ENCODE measurements at regions not wholly inside any gene's neighbourhood (a gene's known extent, or its start where the extent isn't known, plus 50 kb on each side); places are given as distances from the start of the nearest gene placed in this dataset.

DNA sequence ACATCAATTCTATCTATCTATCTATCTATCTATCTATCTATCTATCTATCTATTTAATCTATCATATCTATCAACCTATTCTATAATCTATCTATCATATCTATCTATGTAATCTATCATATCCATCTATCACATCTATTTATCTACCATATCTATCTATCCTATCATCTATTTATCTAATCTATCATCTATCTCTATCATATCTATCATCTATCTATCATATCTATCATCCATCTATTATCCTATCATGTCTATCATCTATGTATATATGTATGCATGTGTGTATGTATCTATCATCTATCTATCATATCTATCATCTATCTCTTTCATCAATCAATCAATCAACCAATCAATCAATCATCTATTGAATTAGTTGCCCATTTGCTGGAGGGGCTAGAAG, 159.3 kb upstream of the GALNT17 start:
- H3K27ac Mint-ChIP-seq = no peak overlapping the region
- H3K9me3 Mint-ChIP-seq = peaks cover 6% of the 10 kb centered on the region
- no peaks in the 10 kb centered on the region for H3K36me3 Mint-ChIP-seq
- no peaks in the 10 kb centered on the region for H3K27me3 Mint-ChIP-seq
- DNase-seq = no peak
- ATAC-seq (ENCODE audit: low read depth) = no peak
- POLR2A ChIA-PET = no interaction called here
- H3K4me3 Mint-ChIP-seq = no peak overlapping the region
- no peaks in the 10 kb centered on the region for H3K4me1 Mint-ChIP-seq

GRCh38 chr7:70975754-70976153, 156.2 kb upstream of the GALNT17 start:
- no peaks in the 10 kb centered on the region for H3K27me3 Mint-ChIP-seq
- DNase-seq = no peak
- no peak for ATAC-seq (ENCODE audit: low read depth)
- H3K27ac Mint-ChIP-seq = no peak overlapping the region
- no peaks in the 10 kb centered on the region for H3K36me3 Mint-ChIP-seq
- POLR2A ChIA-PET = no interaction called here
- H3K4me1 Mint-ChIP-seq = no peaks in the 10 kb centered on the region
- peaks cover 6% of the 10 kb centered on the region for H3K9me3 Mint-ChIP-seq
- H3K4me3 Mint-ChIP-seq = no peak overlapping the region

DNA sequence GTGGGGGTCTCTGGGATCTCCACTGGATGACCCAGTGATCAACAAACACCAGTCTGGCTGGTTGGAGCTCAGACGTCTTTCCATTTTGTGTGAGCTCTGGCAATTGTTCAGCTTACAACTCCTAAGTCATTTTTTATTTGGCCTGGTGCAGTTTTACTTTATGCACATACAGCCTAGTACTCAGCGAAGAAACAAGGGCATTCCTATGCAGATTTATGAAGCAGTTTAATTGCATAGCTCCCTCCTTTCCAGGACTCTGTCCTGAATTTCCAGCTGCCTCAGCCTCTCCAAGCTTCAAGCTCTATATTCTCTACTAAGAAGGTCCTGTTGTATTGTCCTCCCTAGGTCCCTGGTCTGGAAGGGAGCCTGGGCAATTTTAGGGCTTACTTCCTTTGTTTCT, 145.6 kb upstream of the GALNT17 start:
- Mint-ChIP-seq H3K4me3 (no peak overlapping the region), H3K4me1 (no peaks in the 10 kb centered on the region), H3K36me3 (no peaks in the 10 kb centered on the region), H3K27ac (no peak overlapping the region), H3K27me3 (no peaks in the 10 kb centered on the region), H3K9me3 (peaks cover 6% of the 10 kb centered on the region)
- no peak for DNase-seq
- POLR2A ChIA-PET = no interaction called here
- ATAC-seq (ENCODE audit: low read depth) = no peak

DNA sequence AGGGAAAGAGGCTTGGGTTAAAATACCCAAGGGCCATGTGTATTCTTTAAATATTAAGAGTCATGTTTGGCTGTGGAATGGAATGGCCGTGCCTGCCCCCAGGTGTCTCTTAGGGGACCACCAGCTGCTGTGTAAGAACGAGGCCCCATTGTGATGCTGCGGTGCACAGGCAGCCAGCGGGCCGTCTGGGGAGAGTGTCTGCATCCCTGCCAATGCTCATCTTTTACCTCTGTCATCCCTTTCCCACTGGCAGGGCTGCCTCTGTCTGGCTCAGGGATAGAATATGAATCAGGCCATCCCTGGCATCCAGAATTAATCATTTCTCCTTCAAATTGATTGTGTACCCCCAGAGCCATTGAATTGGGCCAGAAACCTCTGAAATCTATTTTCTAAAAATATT, 137.8 kb upstream of the GALNT17 start:
- ATAC-seq (ENCODE audit: low read depth) = no peak
- DNase-seq = no peak
- H3K4me3 Mint-ChIP-seq = no peak overlapping the region

GRCh38 chr7:70997261-70997660, 134.7 kb upstream of the GALNT17 start:
- POLR2A ChIA-PET = no interaction called here

More for the DNA sequence above, 137.8 kb upstream of the GALNT17 start:
- Mint-ChIP-seq H3K27ac (no peak overlapping the region), H3K36me3 (no peaks in the 10 kb centered on the region), H3K27me3 (no peaks in the 10 kb centered on the region), H3K4me1 (no peaks in the 10 kb centered on the region), H3K9me3 (peaks cover 12% of the 10 kb centered on the region)
- POLR2A ChIA-PET = no interaction called here

GRCh38 chr7:71005109-71005508, 126.8 kb upstream of the GALNT17 start:
- peaks cover 9% of the 10 kb centered on the region for H3K9me3 Mint-ChIP-seq
- no peaks in the 10 kb centered on the region for H3K27me3 Mint-ChIP-seq
- no peak overlapping the region for H3K4me3 Mint-ChIP-seq
- DNase-seq = no peak
- H3K4me1 Mint-ChIP-seq = no peaks in the 10 kb centered on the region
- no peaks in the 10 kb centered on the region for H3K36me3 Mint-ChIP-seq
- ATAC-seq (ENCODE audit: low read depth) = no peak
- POLR2A ChIA-PET = no interaction called here
- H3K27ac Mint-ChIP-seq = no peak overlapping the region

More at GRCh38 chr7:70997261-70997660, 134.7 kb upstream of the GALNT17 start:
- H3K9me3 Mint-ChIP-seq = peaks cover 7% of the 10 kb centered on the region
- no peaks in the 10 kb centered on the region for H3K4me1 Mint-ChIP-seq
- no peaks in the 10 kb centered on the region for H3K27me3 Mint-ChIP-seq
- H3K27ac Mint-ChIP-seq = no peak overlapping the region
- H3K36me3 Mint-ChIP-seq = no peaks in the 10 kb centered on the region
- DNase-seq (no peak), ATAC-seq (ENCODE audit: low read depth) (no peak)
- no peak overlapping the region for H3K4me3 Mint-ChIP-seq

DNA sequence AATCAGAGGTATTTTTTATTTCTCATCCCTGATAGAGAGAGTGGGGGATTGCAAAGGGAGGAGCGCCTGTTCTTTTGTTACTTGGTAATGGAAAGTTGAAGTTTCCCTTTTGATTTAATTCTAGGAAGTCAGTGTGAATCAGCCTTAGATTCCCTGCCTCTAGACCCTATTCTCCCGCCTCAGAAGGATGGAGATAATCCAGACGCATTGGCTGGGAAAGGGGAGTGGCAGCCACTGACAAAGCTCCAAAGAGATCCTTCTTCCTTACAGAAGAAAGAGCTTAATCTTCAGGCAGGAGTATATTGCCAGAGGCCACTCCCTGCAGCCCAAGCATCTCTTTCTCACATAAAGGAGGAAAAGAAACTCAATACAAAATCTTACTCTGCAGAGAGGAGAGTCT, 122.3 kb upstream of the GALNT17 start:
- Mint-ChIP-seq H3K27me3 (no peaks in the 10 kb centered on the region), H3K9me3 (peaks cover 10% of the 10 kb centered on the region), H3K4me3 (no peak overlapping the region), H3K27ac (no peak overlapping the region), H3K36me3 (no peaks in the 10 kb centered on the region), H3K4me1 (no peaks in the 10 kb centered on the region)
- ATAC-seq (ENCODE audit: low read depth) = no peak
- POLR2A ChIA-PET = no interaction called here
- DNase-seq = no peak

DNA sequence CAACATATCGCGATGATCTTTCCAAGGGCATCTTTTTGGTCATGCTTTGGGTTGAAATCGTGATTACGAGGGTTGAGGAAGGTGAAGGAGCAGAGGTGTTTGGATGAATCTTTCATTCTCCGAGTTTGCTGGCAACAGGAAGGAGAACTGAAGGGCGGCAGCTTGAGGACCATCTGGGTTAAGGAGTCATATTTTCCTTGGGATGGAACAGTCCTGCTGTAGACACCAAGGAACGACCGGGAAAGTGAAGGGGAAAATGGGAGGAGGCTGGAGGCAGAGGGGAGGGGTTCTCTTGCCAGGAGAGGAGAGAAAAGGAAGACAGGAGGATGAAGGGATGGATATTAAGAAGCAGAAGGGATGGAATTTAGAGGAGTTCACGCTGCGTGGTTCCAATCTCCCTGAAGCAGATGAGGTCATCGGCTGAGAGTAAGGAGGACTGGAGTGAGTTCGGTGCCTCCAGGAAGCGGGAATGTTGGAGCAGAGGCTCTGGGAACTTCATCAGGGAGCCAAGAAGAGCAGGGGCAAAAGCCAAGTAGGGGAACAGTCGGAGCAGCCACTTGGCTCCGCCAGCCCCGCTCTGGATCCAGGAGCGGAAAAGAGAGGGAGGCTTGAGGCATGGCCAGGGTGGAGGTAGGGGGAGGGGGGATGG, 116.6 kb upstream of the GALNT17 start:
- no peaks in the 10 kb centered on the region for H3K27me3 Mint-ChIP-seq
- ATAC-seq (ENCODE audit: low read depth) (no peak), DNase-seq (no peak)
- POLR2A ChIA-PET = no interaction called here
- H3K36me3 Mint-ChIP-seq = no peaks in the 10 kb centered on the region
- no peak overlapping the region for H3K27ac Mint-ChIP-seq
- peaks cover 3% of the 10 kb centered on the region for H3K9me3 Mint-ChIP-seq
- H3K4me1 Mint-ChIP-seq = no peaks in the 10 kb centered on the region
- no peak overlapping the region for H3K4me3 Mint-ChIP-seq

DNA sequence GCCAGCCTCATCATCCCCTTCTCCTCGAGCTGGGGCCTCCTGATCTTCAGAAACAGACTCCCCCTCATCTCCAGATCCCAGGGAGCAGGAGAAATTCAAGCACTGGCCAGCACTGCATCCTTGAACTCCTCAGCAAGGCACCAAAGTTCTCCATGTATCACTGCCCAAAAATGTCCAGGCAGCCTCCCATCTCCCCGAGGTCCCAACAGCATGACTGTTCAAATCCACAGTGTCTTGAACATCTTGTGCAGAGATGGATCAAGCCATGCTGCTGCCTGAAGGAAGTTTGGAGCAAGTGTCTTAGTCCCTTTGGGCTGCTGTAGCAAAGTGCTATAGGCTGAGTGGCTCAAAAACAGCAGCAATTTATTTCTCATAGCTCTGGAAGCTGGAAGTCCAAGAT, 115.5 kb upstream of the GALNT17 start:
- Mint-ChIP-seq H3K4me1 (no peaks in the 10 kb centered on the region), H3K4me3 (no peak overlapping the region), H3K27ac (no peak overlapping the region), H3K36me3 (no peaks in the 10 kb centered on the region), H3K27me3 (no peaks in the 10 kb centered on the region), H3K9me3 (peaks cover 2% of the 10 kb centered on the region)
- POLR2A ChIA-PET = no interaction called here
- ATAC-seq (ENCODE audit: low read depth) (no peak), DNase-seq (no peak)

DNA sequence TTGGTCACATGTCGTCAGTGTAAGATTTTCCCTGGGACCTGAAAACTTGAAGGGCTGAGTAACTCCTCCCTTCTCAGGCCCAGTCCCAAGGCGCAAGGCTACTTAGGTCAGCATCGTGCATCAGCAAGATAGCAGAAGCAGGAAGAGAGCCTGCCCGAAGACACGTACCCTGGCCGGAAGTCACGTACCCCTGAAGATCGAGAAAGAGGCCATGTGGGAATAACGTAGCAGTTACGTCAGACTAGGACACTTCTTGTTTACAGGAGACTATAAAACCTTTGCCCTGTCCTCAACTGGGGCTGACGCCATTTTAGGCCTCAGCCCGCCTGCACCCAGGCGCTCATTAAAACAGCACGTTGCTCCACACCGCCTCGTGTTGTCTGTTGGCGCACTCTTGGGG, 114.3 kb upstream of the GALNT17 start:
- Mint-ChIP-seq H3K4me3 (no peak overlapping the region), H3K27me3 (no peaks in the 10 kb centered on the region), H3K9me3 (peaks cover 4% of the 10 kb centered on the region), H3K27ac (no peak overlapping the region), H3K36me3 (no peaks in the 10 kb centered on the region), H3K4me1 (no peaks in the 10 kb centered on the region)
- DNase-seq = no peak
- ATAC-seq (ENCODE audit: low read depth) = no peak
- POLR2A ChIA-PET = no interaction called here

GRCh38 chr7:71019706-71020105, 112.2 kb upstream of the GALNT17 start:
- no peaks in the 10 kb centered on the region for H3K27me3 Mint-ChIP-seq
- no peak overlapping the region for H3K27ac Mint-ChIP-seq
- H3K4me3 Mint-ChIP-seq = no peak overlapping the region
- no peaks in the 10 kb centered on the region for H3K36me3 Mint-ChIP-seq
- no peaks in the 10 kb centered on the region for H3K4me1 Mint-ChIP-seq
- H3K9me3 Mint-ChIP-seq = peaks cover 5% of the 10 kb centered on the region
- ATAC-seq (ENCODE audit: low read depth) (no peak), DNase-seq (no peak)
- POLR2A ChIA-PET = no interaction called here

- Mint-ChIP-seq H3K27me3 (no peaks in the 10 kb centered on the region), H3K27ac (no peak overlapping the region), H3K4me1 (no peaks in the 10 kb centered on the region), H3K4me3 (no peak overlapping the region), H3K36me3 (no peaks in the 10 kb centered on the region), H3K9me3 (peaks cover 8% of the 10 kb centered on the region)
- POLR2A ChIA-PET = no interaction called here
- DNase-seq (no peak), ATAC-seq (ENCODE audit: low read depth) (no peak)
Measured at GRCh38 chr7:71021131-71021530, 110.8 kb upstream of the GALNT17 start.

GRCh38 chr7:71026680-71027079, 105.3 kb upstream of the GALNT17 start:
- no peak for ATAC-seq (ENCODE audit: low read depth)
- POLR2A ChIA-PET = no interaction called here
- no peaks in the 10 kb centered on the region for H3K4me1 Mint-ChIP-seq
- H3K9me3 Mint-ChIP-seq = peaks cover 9% of the 10 kb centered on the region
- no peak overlapping the region for H3K27ac Mint-ChIP-seq
- no peaks in the 10 kb centered on the region for H3K36me3 Mint-ChIP-seq
- no peaks in the 10 kb centered on the region for H3K27me3 Mint-ChIP-seq
- H3K4me3 Mint-ChIP-seq = no peak overlapping the region
- no peak for DNase-seq

- H3K4me1 Mint-ChIP-seq = no peaks in the 10 kb centered on the region
- DNase-seq (no peak), ATAC-seq (ENCODE audit: low read depth) (no peak)
- peaks cover 17% of the 10 kb centered on the region for H3K9me3 Mint-ChIP-seq
- no peak overlapping the region for H3K4me3 Mint-ChIP-seq
- H3K27me3 Mint-ChIP-seq = no peaks in the 10 kb centered on the region
- no peaks in the 10 kb centered on the region for H3K36me3 Mint-ChIP-seq
- POLR2A ChIA-PET = no interaction called here
- no peak overlapping the region for H3K27ac Mint-ChIP-seq
Measured at GRCh38 chr7:71034243-71034642, 97.7 kb upstream of the GALNT17 start.

GRCh38 chr7:71042591-71042990, 89.4 kb upstream of the GALNT17 start:
- H3K36me3 Mint-ChIP-seq = no peaks in the 10 kb centered on the region
- H3K27ac Mint-ChIP-seq = no peak overlapping the region
- no peak for DNase-seq
- POLR2A ChIA-PET = no interaction called here
- H3K27me3 Mint-ChIP-seq = no peaks in the 10 kb centered on the region
- ATAC-seq (ENCODE audit: low read depth) = no peak
- H3K4me3 Mint-ChIP-seq = no peak overlapping the region
- H3K4me1 Mint-ChIP-seq = no peaks in the 10 kb centered on the region
- H3K9me3 Mint-ChIP-seq = peaks cover 15% of the 10 kb centered on the region

All from activated naive CD8-positive, alpha-beta T cell treated with anti-CD3 and anti-CD28 coated beads, Interleukin-2, amount 10 ng/mL, durations not matched to agents 7 days and 5 days (primary cell).